Stimulated activated CD8-positive, alpha-beta memory T cell treated with anti-CD3 and anti-CD28 coated beads, Interleukin-12 subunit alpha, Interleukin-12 subunit beta, amount 100 ng/mL, for 24 hours (primary cell): ENCODE measurements at regions not wholly inside any gene's neighbourhood (a gene's known extent, or its start where the extent isn't known, plus 50 kb on each side); places are given as distances from the start of the nearest gene placed in this dataset.

ENCODE experiments used
- DNase-seq: peaks from one replicate; pipeline ENCODE4 v3.0.0-alpha.2; 2020; ENCODE audit errors: extremely low read depth

GRCh38 chr5:135235551-135236227 lies 163.3 kb downstream of the MACROH2A1 start:
- no peak for DNase-seq

GRCh38 chr5:135234666-135235401 lies 164.2 kb downstream of the MACROH2A1 start:
- DNase-seq: no peak

- DNase-seq: no peak
Observed at GRCh38 chr5:135234242-135234641, 164.8 kb downstream of the MACROH2A1 start.

GRCh38 chr5:135233477-135233876 lies 165.6 kb downstream of the MACROH2A1 start:
- DNase-seq: no peak

GRCh38 chr5:135232958-135233357 lies 166.1 kb downstream of the MACROH2A1 start:
- no peak for DNase-seq

GRCh38 chr5:135231289-135231688 lies 167.7 kb downstream of the MACROH2A1 start:
- no peak for DNase-seq

- DNase-seq: no peak
Observed at GRCh38 chr5:135230251-135230925, 168.6 kb downstream of the MACROH2A1 start.

GRCh38 chr5:135229679-135230132 lies 169.3 kb downstream of the MACROH2A1 start:
- DNase-seq: no peak

- DNase-seq: no peak
Observed at GRCh38 chr5:135229122-135229521, 169.9 kb downstream of the MACROH2A1 start.

- DNase-seq: no peak
Observed at GRCh38 chr5:135228222-135228621, 170.8 kb downstream of the MACROH2A1 start.

GRCh38 chr5:135227064-135228022 lies 171.7 kb downstream of the MACROH2A1 start:
- DNase-seq: no peak

GRCh38 chr5:135225856-135226560 lies 173.0 kb downstream of the MACROH2A1 start:
- DNase-seq: no peak

GRCh38 chr5:135223891-135224625 lies 175.0 kb downstream of the MACROH2A1 start:
- DNase-seq: no peak

GRCh38 chr5:135223404-135223803 lies 175.6 kb downstream of the MACROH2A1 start:
- DNase-seq: no peak

- DNase-seq: no peak
Observed at GRCh38 chr5:135222771-135223170, 176.3 kb downstream of the MACROH2A1 start.

- DNase-seq: no peak
Observed at GRCh38 chr5:135222171-135222681, 176.8 kb downstream of the MACROH2A1 start.

GRCh38 chr5:135221696-135222095 lies 177.3 kb downstream of the MACROH2A1 start:
- DNase-seq: no peak

- DNase-seq: no peak
Observed at GRCh38 chr5:135221187-135221473, 177.9 kb downstream of the MACROH2A1 start.

GRCh38 chr5:135220394-135221186 lies 178.4 kb downstream of the MACROH2A1 start:
- DNase-seq: no peak
